Prostate gland (tissue), 2 donors: ENCODE measurements at regions not wholly inside any gene's neighbourhood (a gene's known extent, or its start where the extent isn't known, plus 50 kb on each side); places are given as distances from the start of the nearest gene placed in this dataset.

ENCODE experiments used
- POLR2A ChIP-seq: fragments of 450-650 bp; IDR thresholded peaks from one replicate; pipeline ENCODE4 v1.6.1; 2016; ENCODE audit warnings: antibody characterized with exemption, mild to moderate bottlenecking
- POLR2AphosphoS5 ChIP-seq: sonication (generic); formaldehyde crosslinking; IDR thresholded peaks from one replicate; pipeline ENCODE4 v1.6.1; 2017; ENCODE audit warnings: antibody characterized with exemption
- TF ChIP-seq, protein P1 (sequence below), 4 experiments: fragments of 200-600 bp in 2 of 4; fragments of 450-650 bp in 2 of 4; sonication (generic) in 2 of 4; IDR thresholded peaks; 1 replicate in 3 of 4; 2 replicates in 1 of 4; pipeline ENCODE4 v1.5.1; 2016 to 2019; ENCODE audit warnings: antibody characterized with exemption in 4 of 4, mild to moderate bottlenecking in 2 of 4, moderate library complexity in 2 of 4

DNA sequence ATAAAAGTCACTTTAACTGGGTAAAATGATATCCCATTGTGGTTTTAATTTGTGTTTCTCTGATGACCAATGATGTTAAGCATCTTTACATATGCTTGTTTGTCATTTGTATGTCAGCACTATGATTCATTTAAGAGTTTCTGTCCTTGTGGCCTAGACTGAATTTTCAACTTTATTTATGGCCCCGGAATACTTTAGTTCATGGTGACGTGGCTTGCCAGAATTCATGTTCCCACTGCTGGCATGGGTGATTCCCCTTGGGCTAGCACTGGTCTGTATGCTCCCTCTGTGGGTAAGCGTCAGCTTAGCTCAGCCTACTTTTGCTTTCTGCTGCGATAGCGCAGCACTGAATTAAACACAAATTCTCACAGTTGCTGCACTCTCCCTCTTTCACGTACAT, 436.3 kb upstream of the SGO1 start:
- TF ChIP-seq, protein P1, sequence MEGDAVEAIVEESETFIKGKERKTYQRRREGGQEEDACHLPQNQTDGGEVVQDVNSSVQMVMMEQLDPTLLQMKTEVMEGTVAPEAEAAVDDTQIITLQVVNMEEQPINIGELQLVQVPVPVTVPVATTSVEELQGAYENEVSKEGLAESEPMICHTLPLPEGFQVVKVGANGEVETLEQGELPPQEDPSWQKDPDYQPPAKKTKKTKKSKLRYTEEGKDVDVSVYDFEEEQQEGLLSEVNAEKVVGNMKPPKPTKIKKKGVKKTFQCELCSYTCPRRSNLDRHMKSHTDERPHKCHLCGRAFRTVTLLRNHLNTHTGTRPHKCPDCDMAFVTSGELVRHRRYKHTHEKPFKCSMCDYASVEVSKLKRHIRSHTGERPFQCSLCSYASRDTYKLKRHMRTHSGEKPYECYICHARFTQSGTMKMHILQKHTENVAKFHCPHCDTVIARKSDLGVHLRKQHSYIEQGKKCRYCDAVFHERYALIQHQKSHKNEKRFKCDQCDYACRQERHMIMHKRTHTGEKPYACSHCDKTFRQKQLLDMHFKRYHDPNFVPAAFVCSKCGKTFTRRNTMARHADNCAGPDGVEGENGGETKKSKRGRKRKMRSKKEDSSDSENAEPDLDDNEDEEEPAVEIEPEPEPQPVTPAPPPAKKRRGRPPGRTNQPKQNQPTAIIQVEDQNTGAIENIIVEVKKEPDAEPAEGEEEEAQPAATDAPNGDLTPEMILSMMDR (IDR thresholded peaks at IDR 0.05), result no peak
- no peak for TF ChIP-seq POLR2A
- TF ChIP-seq POLR2AphosphoS5, result no peak
